ENCODE measurements at regions not wholly inside any gene's neighbourhood (a gene's known extent, or its start where the extent isn't known, plus 50 kb on each side); places are given as distances from the start of the nearest gene placed in this dataset.

- no peak for DNase-seq
These were observed 166.4 kb upstream of the MGAT5 start for GRCh38 chr2:134087371-134087921.

- DNase-seq: no peak
These were observed 164.4 kb upstream of the MGAT5 start for GRCh38 chr2:134089454-134089853.

- no peak for DNase-seq
These were observed 156.1 kb upstream of the MGAT5 start for GRCh38 chr2:134097740-134098139.

GRCh38 chr2:134098321-134098720 lies 155.6 kb upstream of the MGAT5 start:
- no peak for DNase-seq

- DNase-seq: no peak
These were observed 154.6 kb upstream of the MGAT5 start for GRCh38 chr2:134099273-134099672.

GRCh38 chr2:134103196-134103595 lies 150.7 kb upstream of the MGAT5 start:
- DNase-seq: no peak

- no peak for DNase-seq
These were observed 149.1 kb upstream of the MGAT5 start for GRCh38 chr2:134104754-134105153.

- no peak for DNase-seq
These were observed 146.5 kb upstream of the MGAT5 start for GRCh38 chr2:134107402-134107801.

- no peak for DNase-seq
These were observed 145.8 kb upstream of the MGAT5 start for GRCh38 chr2:134108113-134108512.

GRCh38 chr2:134109246-134109645 lies 144.6 kb upstream of the MGAT5 start:
- DNase-seq: no peak

- no peak for DNase-seq
These were observed 144.1 kb upstream of the MGAT5 start for GRCh38 chr2:134109725-134110124.

GRCh38 chr2:134110532-134110931 lies 143.3 kb upstream of the MGAT5 start:
- DNase-seq: no peak

GRCh38 chr2:134117676-134118075 lies 136.2 kb upstream of the MGAT5 start:
- DNase-seq: no peak

GRCh38 chr2:134118279-134119116 lies 135.4 kb upstream of the MGAT5 start:
- DNase-seq: peak; percentile 80

GRCh38 chr2:134119117-134119712 lies 134.7 kb upstream of the MGAT5 start:
- no peak for DNase-seq

- DNase-seq: peak; percentile 90
These were observed 134.0 kb upstream of the MGAT5 start for GRCh38 chr2:134119713-134120405.

- peak; percentile 24 for DNase-seq
These were observed 133.5 kb upstream of the MGAT5 start for GRCh38 chr2:134120406-134120732.

GRCh38 chr2:134120733-134121630 lies 132.9 kb upstream of the MGAT5 start:
- DNase-seq: peak; percentile 64

- DNase-seq: no peak
These were observed 131.3 kb upstream of the MGAT5 start for GRCh38 chr2:134122610-134123009.

GRCh38 chr2:134123332-134123731 lies 130.5 kb upstream of the MGAT5 start:
- no peak for DNase-seq

- no peak for DNase-seq
These were observed 129.7 kb upstream of the MGAT5 start for GRCh38 chr2:134124047-134124753.

- DNase-seq: no peak
These were observed 126.4 kb upstream of the MGAT5 start for GRCh38 chr2:134127496-134127895.

Data from hindlimb muscle (tissue), 1 donor.